Medulla oblongata (tissue), 1 donor: ENCODE measurements at regions not wholly inside any gene's neighbourhood (a gene's known extent, or its start where the extent isn't known, plus 50 kb on each side); places are given as distances from the start of the nearest gene placed in this dataset.

Experiments
- DNase-seq: peaks from one replicate; pipeline ENCODE4 v3.0.0-alpha.2; 2015; ENCODE audit errors: extremely low spot score

GRCh38 chr2:65536596-65536995 is 104.2 kb upstream of the SPRED2 start:
- DNase-seq = no peak

GRCh38 chr2:65532937-65533336 is 100.5 kb upstream of the SPRED2 start:
- DNase-seq = no peak

GRCh38 chr2:65532326-65532725 is 99.9 kb upstream of the SPRED2 start:
- no peak for DNase-seq

- DNase-seq = no peak
Observed at GRCh38 chr2:65530547-65531320, 98.3 kb upstream of the SPRED2 start.

- no peak for DNase-seq
Observed at GRCh38 chr2:65529419-65529818, 97.0 kb upstream of the SPRED2 start.

GRCh38 chr2:65528241-65528574 is 95.8 kb upstream of the SPRED2 start:
- no peak for DNase-seq

GRCh38 chr2:65527451-65528240 is 95.2 kb upstream of the SPRED2 start:
- DNase-seq = no peak

- DNase-seq = no peak
Observed at GRCh38 chr2:65525616-65526231, 93.3 kb upstream of the SPRED2 start.

GRCh38 chr2:65522922-65523321 is 90.5 kb upstream of the SPRED2 start:
- no peak for DNase-seq

- DNase-seq = no peak
Observed at GRCh38 chr2:65518751-65519150, 86.4 kb upstream of the SPRED2 start.

- no peak for DNase-seq
Observed at GRCh38 chr2:65514555-65515195, 82.3 kb upstream of the SPRED2 start.

GRCh38 chr2:65512783-65513182 is 80.4 kb upstream of the SPRED2 start:
- DNase-seq = no peak

GRCh38 chr2:65511306-65511705 is 78.9 kb upstream of the SPRED2 start:
- no peak for DNase-seq

GRCh38 chr2:65508225-65508624 is 75.8 kb upstream of the SPRED2 start:
- DNase-seq = no peak

GRCh38 chr2:65507102-65508069 is 75.0 kb upstream of the SPRED2 start:
- no peak for DNase-seq

GRCh38 chr2:65504814-65505697 is 72.7 kb upstream of the SPRED2 start:
- no peak for DNase-seq

GRCh38 chr2:65504201-65504600 is 71.8 kb upstream of the SPRED2 start:
- DNase-seq = peak; percentile 34

- peak; percentile 82 for DNase-seq
Observed at GRCh38 chr2:65503746-65504145, 71.3 kb upstream of the SPRED2 start.

- no peak for DNase-seq
Observed at GRCh38 chr2:65501836-65502235, 69.4 kb upstream of the SPRED2 start.

- DNase-seq = no peak
Observed at GRCh38 chr2:65501074-65501473, 68.7 kb upstream of the SPRED2 start.
